A673 (cell line): ENCODE measurements at regions not wholly inside any gene's neighbourhood (a gene's known extent, or its start where the extent isn't known, plus 50 kb on each side); places are given as distances from the start of the nearest gene placed in this dataset.

ENCODE experiments used
- BruUV-seq: library from RNA; stranded (reverse); fragments of 400-500 nt; replicated peaks from 2 replicates; lab custom pipeline; 2021; lab: Mats Ljungman, UMichigan
- CTCF ChIA-PET: fragments of 300-600 bp; sonication (Branson Sonifier 250); formaldehyde crosslinking; loops from one replicate; lab custom pipeline; 2022; ENCODE audit warnings: antibody characterized with exemption; lab: Charles Lee
- POLR2A ChIA-PET: fragments of 300-600 bp; sonication (Branson Sonifier 250); formaldehyde crosslinking; loops from one replicate; lab custom pipeline; 2022; ENCODE audit warnings: antibody characterized with exemption; ENCODE audit not compliant: low non-redundant PET; lab: Charles Lee
- DNase-seq: peaks from one replicate; pipeline ENCODE4 v3.0.0-alpha.2; 2015; ENCODE audit warnings: low spot score
- H3K27ac ChIP-seq: fragments of 200-600 bp; sonication (generic); 2 replicates; pipeline ENCODE4 v1.5.1; 2016; ENCODE audit warnings: mixed run types, low read depth, mild to moderate bottlenecking, mixed read lengths, antibody characterized with exemption, low read length; ENCODE audit not compliant: poor library complexity, severe bottlenecking
- H3K27me3 ChIP-seq: fragments of 200-600 bp; sonication (generic); replicated peaks from 2 replicates; pipeline ENCODE4 v1.6.1; 2017; ENCODE audit warnings: mixed run types, low read depth, mild to moderate bottlenecking, mixed read lengths, antibody characterized with exemption, low read length; ENCODE audit not compliant: insufficient read depth, poor library complexity
- H3K36me3 ChIP-seq: fragments of 200-600 bp; sonication (generic); 2 replicates; pipeline ENCODE4 v1.6.1; 2016; ENCODE audit warnings: mixed run types, mild to moderate bottlenecking, mixed read lengths, antibody characterized with exemption, low read length; ENCODE audit not compliant: insufficient read depth, poor library complexity, severe bottlenecking
- H3K4me1 ChIP-seq: fragments of 200-600 bp; sonication (generic); 2 replicates; pipeline ENCODE4 v1.6.1; 2017; ENCODE audit warnings: mixed run types, mild to moderate bottlenecking, mixed read lengths, antibody characterized with exemption, low read length; ENCODE audit not compliant: insufficient read depth, poor library complexity, severe bottlenecking
- H3K4me3 ChIP-seq: fragments of 200-600 bp; sonication (generic); 2 replicates; pipeline ENCODE4 v1.5.1; 2016; ENCODE audit warnings: low read depth, mixed run types, mild to moderate bottlenecking, mixed read lengths, low read length; ENCODE audit not compliant: poor library complexity, severe bottlenecking
- H3K9me3 ChIP-seq: fragments of 200-600 bp; sonication (generic); 2 replicates; pipeline ENCODE4 v1.6.1; 2016; ENCODE audit warnings: mixed run types, low read depth, mild to moderate bottlenecking, mixed read lengths, antibody characterized with exemption, low read length; ENCODE audit not compliant: poor library complexity, severe bottlenecking
- EZH2 ChIP-seq: fragments of 200-600 bp; sonication (generic); IDR thresholded peaks from 2 replicates; pipeline ENCODE4 v1.6.1; 2017; ENCODE audit warnings: borderline replicate concordance, low read depth, mild to moderate bottlenecking, mixed read lengths, antibody characterized with exemption, low read length; ENCODE audit not compliant: poor library complexity, severe bottlenecking
- intact Hi-C: fragments of 100-400 bp; cut with micrococcal nuclease; formaldehyde crosslinking; loops from one replicate; pipeline ENCODE4 v1.10.0; 2022; ENCODE audit not compliant: unreplicated experiment
- TF ChIP-seq, protein P1 (sequence below): fragments of 300-800, 200-600 bp; sonication (generic); conservative IDR thresholded peaks from 2 replicates; pipeline ENCODE4 v1.5.1; 2017; ENCODE audit warnings: low read depth, mild to moderate bottlenecking, antibody characterized with exemption, low read length, moderate library complexity, mixed read lengths

DNA sequence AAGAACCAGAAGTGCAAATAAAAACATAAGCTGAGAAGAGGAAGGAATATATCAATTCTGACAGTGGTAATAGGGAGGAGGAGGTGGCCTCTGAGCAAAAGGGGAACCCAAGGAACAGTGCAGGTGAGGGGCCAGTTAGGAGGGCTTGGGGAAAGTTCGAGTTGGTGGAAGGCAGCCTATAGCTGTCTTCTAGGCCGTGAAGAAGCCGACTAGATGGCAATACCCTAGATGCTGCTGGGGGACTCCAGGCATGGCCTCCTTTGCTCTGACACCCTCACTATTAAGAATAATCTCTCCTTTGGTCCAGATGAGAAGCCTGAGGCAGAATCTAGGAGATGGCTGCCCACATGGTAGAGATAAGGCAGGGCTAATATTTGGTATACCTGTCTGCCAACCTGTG lies 351.1 kb upstream of the PLXNA2 start:
- Histone ChIP-seq H3K4me3 (no peak overlapping the region), H3K27ac (no peak overlapping the region), H3K27me3 (peaks cover 19% of the 10 kb centered on the region), H3K4me1 (no peaks in the 10 kb centered on the region), H3K9me3 (no peaks in the 10 kb centered on the region), H3K36me3 (no peaks in the 10 kb centered on the region)
- no peak for DNase-seq
- BruUV-seq = no TSS peak
- ChIA-PET POLR2A (no interaction called here), CTCF (no interaction called here)
- no peak for TF ChIP-seq EZH2
- TF ChIP-seq, protein P1, sequence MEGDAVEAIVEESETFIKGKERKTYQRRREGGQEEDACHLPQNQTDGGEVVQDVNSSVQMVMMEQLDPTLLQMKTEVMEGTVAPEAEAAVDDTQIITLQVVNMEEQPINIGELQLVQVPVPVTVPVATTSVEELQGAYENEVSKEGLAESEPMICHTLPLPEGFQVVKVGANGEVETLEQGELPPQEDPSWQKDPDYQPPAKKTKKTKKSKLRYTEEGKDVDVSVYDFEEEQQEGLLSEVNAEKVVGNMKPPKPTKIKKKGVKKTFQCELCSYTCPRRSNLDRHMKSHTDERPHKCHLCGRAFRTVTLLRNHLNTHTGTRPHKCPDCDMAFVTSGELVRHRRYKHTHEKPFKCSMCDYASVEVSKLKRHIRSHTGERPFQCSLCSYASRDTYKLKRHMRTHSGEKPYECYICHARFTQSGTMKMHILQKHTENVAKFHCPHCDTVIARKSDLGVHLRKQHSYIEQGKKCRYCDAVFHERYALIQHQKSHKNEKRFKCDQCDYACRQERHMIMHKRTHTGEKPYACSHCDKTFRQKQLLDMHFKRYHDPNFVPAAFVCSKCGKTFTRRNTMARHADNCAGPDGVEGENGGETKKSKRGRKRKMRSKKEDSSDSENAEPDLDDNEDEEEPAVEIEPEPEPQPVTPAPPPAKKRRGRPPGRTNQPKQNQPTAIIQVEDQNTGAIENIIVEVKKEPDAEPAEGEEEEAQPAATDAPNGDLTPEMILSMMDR = no peak
- intact Hi-C loops = no loop called here

DNA sequence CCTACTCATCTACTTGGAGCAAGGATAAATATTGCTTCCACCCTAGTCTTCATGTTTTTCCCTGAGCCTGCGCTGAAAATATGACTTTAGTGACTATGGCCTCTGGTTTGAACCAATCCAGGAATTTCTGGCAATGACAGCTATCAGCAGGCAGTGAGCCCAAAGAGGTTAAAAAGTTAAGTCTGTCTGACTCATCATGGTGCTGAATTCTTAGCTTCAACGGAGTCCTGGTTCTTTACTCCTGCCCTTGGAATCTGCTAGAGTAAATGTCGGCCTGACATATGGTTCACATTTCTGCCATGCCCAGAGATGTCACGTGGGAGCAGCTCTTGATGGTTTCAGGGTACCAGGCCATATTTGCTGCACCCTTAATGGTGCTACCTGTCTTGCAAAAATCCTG lies 351.6 kb upstream of the PLXNA2 start:
- H3K4me3 ChIP-seq = no peak overlapping the region
- no peak overlapping the region for H3K27ac ChIP-seq
- DNase-seq = no peak
- TF ChIP-seq EZH2 = no peak
- TF ChIP-seq, protein P1 = no peak
- H3K36me3 ChIP-seq = no peaks in the 10 kb centered on the region
- H3K4me1 ChIP-seq = no peaks in the 10 kb centered on the region
- CTCF ChIA-PET = no interaction called here
- POLR2A ChIA-PET = no interaction called here
- intact Hi-C loops = no loop called here
- peaks cover 19% of the 10 kb centered on the region for H3K27me3 ChIP-seq
- H3K9me3 ChIP-seq = no peaks in the 10 kb centered on the region
- BruUV-seq = no TSS peak

DNA sequence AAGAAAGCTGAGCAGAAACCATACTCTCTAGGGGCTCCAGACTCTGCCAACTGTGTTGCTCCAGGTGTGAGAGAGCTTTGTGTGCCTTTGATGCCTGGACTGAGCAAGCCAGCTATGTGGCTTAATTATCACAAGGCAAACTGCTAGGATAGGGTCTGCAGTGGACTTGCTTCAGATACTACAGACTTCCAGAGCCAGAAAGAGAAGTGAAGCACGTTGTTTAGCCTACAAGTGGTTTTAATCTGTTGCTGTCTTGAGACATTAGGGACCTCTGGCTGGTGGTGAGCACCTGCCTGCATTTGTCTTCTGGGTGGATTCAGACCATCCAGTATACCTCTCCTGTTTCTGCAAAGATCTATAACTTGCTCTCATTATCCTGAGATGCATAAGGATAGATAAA lies 353.4 kb upstream of the PLXNA2 start:
- CTCF ChIA-PET = no interaction called here
- no peaks in the 10 kb centered on the region for H3K9me3 ChIP-seq

More for the DNA sequence above, 353.4 kb upstream of the PLXNA2 start:
- no peak for DNase-seq
- no TSS peak for BruUV-seq
- intact Hi-C loops = no loop called here
- peaks cover 15% of the 10 kb centered on the region for H3K27me3 ChIP-seq
- H3K4me3 ChIP-seq = no peak overlapping the region
- H3K36me3 ChIP-seq = no peaks in the 10 kb centered on the region
- H3K4me1 ChIP-seq = no peaks in the 10 kb centered on the region
- no peak overlapping the region for H3K27ac ChIP-seq
- TF ChIP-seq, protein P1 = no peak
- no peak for TF ChIP-seq EZH2
- POLR2A ChIA-PET = no interaction called here
